NCI-H1092 treated with DMSO at 0.1 percent for 48 hours (cell line): ENCODE measurements at regions not wholly inside any gene's neighbourhood (a gene's known extent, or its start where the extent isn't known, plus 50 kb on each side); places are given as distances from the start of the nearest gene placed in this dataset.

ENCODE experiments used
- DNase-seq: peaks from one replicate; lab custom pipeline; 2025; lab: John Stamatoyannopoulos, UW

DNA sequence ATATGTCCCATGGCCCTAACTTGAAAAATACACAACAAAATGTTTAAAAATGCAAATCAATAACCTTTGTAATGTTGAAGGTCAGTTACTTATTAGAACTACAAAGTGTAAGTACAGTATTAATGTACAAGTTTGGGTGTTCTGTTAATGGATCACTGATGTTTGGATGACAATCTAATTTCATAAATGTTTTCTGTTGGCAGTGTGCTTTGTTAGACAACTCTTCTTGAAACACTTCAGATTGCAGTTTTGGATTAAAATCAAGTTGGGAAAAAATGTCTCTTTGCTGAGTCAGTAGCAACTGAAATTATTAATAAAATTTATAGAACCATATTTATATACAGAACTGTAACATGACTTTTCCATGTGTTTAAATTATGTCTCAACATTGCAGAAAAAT lies 1063.5 kb upstream of the PCDH9 start:
- DNase-seq, result no peak

DNA sequence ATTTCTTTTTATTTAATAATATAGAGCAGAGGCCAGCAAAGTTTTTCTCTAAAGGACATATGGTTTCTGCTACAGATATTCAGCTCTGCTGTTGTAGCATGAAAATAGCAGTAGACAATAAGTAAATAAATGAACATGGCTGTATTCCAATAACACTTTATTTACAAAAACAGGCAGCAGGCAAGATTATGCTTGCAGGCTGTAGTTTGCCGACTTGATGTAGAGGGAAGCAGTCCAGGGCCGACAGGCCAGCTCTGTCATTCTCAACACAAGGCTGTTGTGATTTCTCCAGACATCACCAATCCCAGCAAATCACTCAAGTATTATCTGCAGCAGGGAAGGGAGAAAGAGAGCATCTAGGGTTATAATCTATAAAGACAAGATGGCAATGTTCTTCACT lies 1062.5 kb upstream of the PCDH9 start:
- no peak for DNase-seq

DNA sequence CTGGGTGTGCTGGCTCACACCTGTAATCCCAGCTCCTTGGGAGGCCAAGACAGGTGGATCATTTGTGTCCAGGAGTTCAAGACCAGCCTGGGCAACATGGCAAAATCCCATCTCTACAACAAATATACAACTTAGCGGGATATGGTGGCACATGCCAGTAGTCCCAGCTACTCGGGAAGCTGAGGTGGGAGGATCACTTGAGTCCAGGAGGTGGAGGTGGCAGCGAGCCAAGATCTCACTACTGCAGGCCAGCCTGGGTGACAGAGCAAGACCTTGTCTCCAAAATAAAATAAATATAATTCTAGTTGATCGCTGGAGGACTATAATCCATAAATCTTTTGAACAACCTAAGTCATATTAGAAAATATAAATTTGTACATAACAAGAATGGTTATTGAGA lies 1061.5 kb upstream of the PCDH9 start:
- no peak for DNase-seq

DNA sequence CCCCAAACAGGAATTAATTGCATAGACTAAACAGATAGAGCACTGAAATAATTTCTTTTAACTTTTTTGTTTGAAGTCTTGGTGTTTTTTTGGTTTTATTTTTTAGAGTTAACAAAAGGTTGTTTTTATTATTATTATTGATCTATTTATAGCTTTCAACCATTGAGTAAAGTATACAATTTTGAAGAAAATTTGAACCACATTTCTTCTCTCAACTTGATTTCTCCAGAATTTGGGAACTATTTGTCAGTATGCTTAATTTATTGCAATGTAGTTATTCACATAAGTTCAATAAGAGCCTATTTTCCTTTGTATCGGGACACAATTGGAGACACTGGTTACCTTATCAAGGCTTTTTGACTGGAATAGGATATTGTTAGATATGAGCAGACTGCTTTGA lies 1045.6 kb upstream of the PCDH9 start:
- DNase-seq, result no peak

DNA sequence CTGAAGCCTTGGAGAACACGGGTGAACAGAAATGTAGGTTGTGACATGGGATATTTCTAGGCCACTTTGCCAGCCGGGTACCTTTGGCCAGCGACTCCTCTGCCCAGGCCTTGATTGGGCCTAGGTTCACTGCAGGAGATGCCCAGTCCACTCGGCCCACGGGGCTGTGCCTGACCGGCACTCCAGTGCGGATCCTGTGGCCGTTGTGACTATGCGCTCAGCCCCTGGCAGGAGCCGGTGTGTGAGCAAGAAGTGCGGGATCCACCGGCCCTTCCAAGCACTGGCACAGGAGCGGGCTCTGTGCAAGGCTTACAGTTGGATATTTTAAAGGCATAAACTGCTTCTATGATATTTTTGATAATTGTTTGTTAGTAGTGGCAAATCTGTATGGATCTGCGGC lies 1042.5 kb upstream of the PCDH9 start:
- DNase-seq, result no peak

DNA sequence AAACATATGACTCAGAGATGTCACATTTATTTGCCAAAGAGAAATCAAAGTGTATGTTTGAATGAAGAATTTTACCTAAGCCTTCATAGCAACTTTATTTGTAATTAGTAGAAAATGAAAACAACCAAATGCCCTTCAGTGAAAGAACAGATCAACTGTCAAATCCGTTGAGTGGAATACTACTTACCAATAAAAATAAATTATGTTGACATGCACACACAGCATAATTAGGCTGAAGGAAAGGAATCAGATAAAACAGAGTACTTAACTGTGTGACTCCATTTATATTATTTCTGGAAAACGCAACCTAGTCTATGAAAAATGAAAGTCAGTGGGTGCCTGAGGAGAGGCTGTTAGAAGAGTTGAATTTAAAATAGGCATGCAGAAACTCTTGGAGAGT lies 1034.6 kb upstream of the PCDH9 start:
- no peak for DNase-seq

DNA sequence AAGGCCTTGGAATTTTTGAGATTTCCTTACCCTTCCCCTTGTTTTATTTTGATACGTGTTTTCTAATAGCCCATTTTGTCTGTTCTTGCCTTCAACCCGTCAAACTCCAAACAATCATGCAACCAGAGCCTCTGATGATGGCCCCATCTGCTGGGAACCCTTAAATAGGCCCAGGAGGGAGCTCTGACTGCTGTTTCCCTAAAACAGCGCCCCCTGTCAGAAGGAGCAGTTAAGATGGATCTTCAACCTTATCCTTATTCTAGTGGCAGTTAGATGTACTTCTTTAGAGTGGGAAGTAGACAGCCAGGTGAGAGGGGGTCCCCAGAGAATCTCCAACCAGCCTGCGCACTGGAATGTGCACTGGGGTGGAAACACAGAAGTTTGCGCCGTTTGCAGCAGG lies 1031.0 kb upstream of the PCDH9 start:
- DNase-seq, result no peak

DNA sequence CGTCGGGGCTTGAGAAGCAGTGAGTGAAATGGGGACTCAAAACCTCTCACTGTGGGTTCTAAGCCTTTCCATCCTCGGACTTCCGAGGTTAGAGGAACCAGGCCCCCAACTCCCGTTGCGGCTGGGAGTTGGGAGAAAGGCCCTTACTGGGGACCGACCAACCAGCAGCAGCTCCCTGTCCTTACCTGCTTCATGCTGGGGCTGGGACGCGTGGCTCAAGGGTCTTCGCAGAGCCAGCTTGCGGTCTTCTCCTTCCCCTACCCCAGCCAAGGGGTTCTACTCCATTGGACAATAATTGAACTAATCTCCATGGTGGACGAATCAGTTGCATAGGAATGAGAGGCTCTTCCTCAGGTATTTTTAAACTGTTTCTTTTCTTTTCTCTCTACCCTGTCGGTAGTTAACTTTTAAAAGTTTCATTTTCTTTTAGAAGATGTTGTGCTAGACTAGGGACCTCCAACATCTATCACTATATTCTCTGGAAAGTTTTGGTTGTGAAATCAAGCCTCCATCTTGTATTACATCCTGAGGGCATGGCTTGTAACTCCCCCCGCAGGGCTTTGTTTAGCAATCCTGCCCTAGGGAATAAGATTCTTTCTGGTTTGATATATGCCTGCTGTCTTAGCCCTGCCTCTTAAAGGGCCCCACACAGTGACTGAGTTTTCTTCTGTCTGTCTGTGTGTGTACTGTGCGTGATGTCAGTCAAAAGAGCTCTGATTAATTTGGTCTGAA lies 1027.1 kb upstream of the PCDH9 start:
- DNase-seq, result no peak

DNA sequence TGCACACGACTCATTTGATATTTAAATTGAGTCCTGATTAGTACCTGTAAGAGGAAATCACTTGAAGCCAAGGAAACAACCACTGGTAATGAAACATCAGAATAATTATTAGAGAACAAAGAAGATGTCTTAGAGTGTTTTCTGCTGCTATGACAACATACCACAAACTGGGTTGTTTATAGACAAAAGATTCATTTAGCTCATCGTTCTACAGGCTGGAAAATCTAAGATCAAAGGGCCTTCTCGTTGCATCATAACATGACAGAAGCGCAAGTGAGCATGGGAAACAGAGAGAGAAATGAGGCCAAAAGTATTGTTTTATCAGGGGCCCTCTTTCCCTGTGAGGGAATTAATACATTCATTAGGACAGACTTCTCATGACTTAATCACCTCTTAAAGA lies 1024.0 kb upstream of the PCDH9 start:
- no peak for DNase-seq

DNA sequence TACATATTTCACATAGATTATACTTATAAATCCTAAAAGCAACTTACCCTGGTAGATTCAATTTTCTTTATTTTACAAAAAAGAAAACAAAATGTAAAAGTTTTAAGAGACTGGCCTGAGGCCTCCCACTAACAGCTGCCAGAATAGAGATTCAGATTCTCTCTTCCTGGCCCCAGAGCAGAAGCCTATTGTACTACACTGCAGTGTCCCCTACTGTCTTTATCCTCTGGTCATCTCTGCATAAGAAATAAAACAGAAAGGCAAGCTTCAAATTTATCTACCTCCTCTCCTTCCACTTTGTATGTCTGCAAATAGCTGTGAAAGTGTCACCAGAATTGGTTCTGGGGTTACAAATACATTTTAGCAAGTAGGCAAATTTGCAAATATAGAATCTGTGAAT lies 1004.1 kb upstream of the PCDH9 start:
- DNase-seq, result no peak

DNA sequence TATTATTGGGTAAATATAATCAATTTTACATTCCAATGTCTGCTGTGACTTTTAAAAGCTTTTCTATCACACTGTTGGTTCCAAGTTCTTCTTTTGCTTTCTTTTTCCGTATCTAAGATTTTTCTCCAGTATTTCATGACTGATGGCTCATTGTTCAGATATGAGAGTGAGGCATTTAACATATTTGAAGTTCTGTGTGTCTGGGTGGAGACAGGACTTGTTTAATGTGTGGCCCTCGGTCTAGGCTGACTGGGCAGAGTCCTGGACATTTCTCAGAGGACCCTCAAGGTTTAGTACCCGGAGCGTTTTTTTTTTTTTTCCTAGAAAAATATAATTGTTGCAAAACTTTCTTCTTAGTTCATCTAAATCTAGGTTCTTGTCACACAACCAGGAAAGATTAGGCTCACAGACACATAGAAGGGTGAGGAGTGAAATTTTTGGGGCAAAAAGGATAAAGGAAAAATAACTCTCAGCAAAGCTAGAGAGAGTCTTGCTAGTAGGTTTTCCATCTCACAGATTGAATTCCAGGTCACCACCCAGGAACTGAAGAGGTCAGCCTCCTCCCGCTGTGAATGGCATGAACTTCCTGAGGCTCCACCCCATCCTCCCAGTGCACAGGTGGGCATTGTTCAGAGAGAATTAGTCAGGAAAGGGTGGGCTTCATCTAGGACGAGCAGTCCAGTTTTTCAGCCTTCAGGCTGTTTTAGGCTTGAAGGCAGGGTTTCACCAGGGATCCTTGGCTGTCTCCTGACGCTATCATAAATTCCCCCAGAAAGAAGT lies 1002.4 kb upstream of the PCDH9 start:
- no peak for DNase-seq

DNA sequence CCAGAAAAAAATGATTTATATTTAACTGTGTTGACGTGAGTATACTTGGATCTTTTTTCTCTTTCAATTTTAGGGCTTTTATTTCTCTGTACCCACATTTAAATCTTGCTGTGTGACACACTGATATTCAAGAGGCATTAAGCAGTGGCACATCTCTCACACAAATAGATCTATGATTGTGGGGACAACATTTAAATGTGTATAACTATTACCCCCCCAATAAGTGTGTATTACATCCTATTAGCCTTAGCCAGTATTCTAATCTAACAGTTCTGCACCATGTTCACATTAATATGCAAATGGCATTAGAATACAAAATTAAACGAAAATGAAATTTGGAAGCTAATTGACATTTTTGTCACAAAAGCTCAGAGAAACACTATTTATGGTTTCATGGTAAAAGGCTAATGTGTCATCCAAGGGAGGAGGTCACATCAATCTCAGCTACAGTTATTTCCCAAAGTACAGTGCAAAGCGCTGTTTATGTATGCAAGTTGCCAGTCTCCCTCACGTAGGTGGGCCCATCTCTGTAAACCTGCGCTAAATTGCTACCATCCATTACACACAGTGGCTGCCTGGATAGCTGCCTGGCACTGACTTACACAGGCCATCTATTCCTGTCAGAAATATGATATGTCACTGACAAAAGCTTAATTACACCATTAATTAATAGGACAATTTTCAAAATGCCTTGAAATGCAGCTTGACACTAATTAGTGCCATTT lies 984.7 kb upstream of the PCDH9 start:
- no peak for DNase-seq

DNA sequence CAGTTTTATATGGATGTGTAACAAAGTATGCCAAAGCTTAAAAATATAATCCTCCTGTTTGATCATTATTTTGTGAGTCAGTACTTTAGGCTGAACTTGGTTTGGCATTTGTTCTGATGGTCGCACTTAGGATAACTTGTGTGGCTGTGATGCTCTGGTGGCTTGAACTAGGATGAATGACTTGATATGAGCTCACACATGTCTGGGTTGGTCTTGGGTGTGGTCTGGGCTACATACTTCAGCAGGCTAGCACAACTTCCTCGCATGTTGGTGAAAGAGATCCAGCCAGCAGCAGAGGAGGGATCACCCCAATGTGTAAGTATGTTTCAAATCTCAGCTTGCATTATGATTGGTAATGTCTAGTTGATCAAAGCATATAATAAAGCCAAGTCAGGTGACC lies 969.1 kb upstream of the PCDH9 start:
- DNase-seq, result no peak

DNA sequence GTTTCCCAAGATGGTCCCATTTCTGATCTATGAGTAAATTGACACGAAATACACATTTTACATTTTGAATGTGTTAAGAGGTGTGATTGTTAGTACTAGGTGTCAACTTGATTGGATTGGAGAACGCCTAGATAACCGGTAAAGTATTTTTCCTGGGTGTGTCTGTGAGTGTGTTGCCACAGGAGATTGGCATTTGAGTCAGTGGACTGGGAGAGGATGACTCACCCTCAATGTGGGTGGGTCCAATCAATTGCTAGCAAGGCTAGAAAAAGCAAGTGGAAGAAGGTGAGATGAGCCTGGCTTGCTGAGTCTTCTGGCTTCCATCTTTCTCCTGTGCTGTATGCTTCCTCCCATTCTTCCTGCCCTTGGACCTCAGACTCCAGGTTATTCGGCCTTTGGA lies 960.7 kb upstream of the PCDH9 start:
- no peak for DNase-seq

DNA sequence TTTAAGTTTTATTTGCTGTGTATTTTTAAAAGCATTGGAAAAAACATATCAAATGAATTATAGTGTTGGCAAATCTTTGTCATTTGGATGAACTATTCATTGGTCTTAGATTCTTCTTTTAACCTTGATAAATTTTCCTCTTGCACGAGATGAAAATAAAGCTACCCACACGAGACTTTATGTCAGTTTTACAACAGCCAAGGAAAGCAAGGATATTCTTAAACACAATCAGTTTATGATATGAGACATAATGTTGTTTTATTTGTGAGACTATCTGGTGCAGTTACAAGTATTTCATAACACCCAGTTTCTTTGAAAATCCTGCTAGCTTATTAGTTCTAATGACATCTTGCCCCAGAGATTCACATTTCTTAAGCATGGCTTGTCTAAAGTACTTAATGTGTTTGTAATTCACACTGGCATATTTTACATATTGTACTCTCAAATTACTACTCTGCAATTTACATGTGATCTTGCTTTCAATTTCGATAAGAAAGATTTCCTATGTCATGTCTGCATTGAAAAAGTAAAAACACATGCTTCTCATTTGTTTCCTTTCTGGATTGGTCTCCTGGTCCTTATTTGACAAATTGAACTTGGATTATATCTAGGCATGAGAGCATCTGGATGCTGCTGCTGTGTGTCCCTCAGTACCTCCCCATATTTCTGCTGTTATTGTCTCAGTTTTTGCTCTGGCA lies 955.5 kb upstream of the PCDH9 start:
- no peak for DNase-seq

DNA sequence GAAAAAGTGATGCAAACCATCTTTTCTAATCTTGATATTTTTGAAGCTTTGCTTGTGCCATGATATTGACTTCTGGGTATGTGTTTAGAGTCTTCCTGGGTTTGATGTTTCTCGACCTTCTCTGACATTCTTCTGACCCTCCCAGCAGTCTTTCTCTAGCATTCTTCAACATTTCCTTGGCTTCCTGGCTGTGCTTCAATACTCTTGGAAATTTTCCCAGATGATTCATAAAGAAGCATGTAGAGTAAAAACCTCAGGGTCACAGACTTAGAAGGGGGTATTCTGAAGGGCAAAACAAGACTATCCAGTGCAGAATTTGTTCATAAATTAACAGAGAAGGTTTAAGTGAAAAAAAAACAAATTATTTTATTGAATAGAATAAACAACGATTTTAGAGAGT lies 946.3 kb upstream of the PCDH9 start:
- no peak for DNase-seq

DNA sequence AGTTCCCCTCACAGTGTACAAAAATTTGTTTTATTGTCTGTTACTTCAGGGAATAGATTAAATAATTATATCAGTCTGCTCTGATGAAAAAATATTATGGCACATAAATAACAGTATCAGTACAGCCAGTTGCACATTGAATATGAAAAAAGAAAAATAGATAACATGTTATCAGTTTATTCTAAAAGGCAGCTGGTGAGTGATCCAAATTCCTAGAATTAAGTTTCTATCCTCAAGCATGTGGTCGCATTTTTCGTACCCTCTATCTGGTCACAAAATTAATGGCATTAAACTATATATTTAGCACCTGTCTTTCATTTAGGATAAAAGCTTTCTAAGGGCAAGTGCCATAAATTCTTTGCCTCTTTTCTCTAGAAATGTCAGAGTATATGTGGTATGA lies 944.8 kb upstream of the PCDH9 start:
- no peak for DNase-seq

DNA sequence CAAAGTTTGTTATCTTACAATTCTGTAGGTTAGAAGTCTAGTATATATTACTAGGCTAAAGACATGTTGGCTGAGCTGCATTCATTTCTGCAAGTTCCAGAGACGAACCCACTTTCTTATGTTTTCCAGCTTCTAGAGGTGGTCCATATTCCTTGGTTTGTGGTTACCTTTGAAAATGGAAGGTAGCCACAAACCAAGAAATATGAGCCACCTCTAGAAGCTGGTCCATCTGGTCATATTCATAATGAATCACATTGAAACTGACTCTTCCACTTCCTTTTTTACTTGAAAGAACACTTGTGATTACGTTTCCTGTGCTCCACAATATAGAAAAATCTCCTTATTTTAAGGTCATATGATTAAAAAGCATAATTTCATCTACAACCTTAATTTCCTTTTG lies 943.0 kb upstream of the PCDH9 start:
- DNase-seq, result no peak

DNA sequence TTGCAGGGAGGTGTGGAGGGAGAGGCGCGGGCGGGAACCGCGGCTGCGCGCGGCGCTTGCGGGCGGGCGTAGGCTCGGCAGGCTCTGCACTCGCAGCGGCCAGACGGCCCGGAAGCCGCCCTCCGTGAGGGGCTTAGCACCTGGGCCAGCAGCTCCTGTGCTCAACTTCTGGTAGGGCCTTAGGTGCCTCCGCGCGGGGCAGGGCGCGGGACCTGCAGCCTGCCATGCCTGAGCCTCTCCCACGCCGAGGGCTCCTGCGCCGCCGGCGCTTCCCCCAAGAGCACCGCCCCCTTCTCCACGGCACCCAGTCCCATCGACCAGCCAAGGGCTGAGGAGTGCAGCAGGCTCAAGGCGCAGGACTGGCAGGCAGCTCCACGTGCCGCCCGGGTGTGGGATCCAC lies 940.8 kb upstream of the PCDH9 start:
- DNase-seq, result no peak

DNA sequence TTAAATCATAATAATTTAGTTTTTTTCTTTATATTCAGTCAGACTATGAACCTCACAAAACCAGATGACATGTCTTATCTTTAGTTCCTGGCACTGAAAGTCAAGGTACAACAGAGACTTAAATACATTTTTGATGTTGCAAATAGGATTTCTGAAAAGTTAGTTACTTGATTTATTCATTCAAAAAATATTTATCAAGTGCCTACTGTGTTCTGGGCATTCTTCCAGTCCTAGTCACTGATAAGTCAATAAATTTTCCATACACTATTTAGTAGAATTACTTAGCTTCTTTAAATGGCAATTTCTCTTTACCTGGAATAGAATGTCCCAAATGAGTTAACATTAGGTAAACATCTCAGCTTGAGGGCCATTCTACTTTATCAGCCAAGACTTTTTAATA lies 938.3 kb upstream of the PCDH9 start:
- no peak for DNase-seq

DNA sequence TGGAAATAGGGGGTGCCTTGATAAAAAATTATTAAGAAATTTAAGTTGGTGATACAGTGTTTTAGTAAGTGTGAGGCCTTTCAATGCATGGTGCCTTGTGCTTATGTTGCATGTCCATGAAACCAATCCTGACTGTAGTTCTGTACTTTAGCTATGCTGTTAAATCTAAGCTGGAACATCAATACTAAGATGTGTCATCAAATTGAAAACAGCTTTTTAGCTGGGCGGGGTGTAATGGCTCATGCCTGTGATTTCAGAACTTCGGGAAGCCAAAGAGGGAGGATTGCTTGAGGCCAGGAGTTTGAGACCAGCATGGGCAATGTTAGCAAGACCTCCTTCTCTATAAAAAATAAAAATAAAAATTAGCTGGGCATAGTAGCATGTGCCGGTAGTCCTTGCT lies 930.3 kb upstream of the PCDH9 start:
- no peak for DNase-seq

DNA sequence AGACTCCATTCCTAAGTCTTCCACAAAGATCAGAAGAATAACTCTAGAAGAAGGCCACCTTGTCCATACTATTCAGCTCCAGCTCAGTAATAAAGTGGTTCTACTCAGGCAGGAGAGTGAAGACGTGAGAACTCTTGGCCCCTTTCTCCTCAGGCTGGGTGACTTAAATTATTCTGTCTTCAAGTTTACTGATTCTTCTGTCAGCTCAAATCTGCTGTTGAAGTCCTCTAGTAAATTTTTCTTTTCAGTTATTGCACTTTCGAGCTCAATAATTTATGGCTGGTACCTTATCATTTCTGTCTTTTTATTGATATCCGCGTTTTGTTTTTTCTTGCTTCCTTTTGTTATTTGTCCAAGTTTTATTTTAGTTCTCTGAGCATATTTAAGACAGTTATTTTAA lies 922.3 kb upstream of the PCDH9 start:
- no peak for DNase-seq

DNA sequence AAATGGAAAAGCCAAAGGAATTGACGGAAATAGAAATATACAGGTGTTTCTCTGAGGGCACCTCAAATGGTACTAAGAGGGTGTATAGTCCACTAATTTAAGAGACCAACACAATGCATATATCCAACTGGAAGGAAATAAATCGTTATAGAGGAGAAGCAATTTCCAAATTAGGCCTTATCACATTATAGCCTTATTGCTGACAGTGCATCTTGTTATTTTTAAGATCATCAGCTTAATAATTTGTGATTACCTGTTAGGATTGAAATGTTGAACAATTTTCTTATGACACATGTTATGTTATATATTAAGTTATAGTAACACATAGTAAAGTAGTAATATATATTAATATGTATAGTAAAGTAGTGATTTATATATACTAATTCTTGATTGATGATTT lies 915.7 kb upstream of the PCDH9 start:
- no peak for DNase-seq
